HL-60 (cell line): ENCODE measurements at regions not wholly inside any gene's neighbourhood (a gene's known extent, or its start where the extent isn't known, plus 50 kb on each side); places are given as distances from the start of the nearest gene placed in this dataset.
"Not testable (repeated sequence)": the region's sequence is repeated elsewhere in the genome, so short reads cannot be mapped to it uniquely, and the experiment has no call there.

ENCODE experiments used
- DNase-seq, 2 experiments: peaks; one replicate each; pipeline ENCODE4 v3.0.0-alpha.2; 2010 to 2020; ENCODE audit warnings: low read depth in 1 of 2, low spot score in 1 of 2
- H3K27ac ChIP-seq: fragments of 250-450 bp; sonication (Bioruptor Pico); replicated peaks from 2 replicates; pipeline ENCODE4 v1.5.1; 2020; ENCODE audit warnings: mild to moderate bottlenecking, moderate library complexity
- H3K27me3 ChIP-seq: fragments of 250-450 bp; sonication (Bioruptor Pico); 2 replicates; pipeline ENCODE4 v1.5.1; 2021; ENCODE audit warnings: mild to moderate bottlenecking, moderate library complexity; ENCODE audit not compliant: insufficient read depth, poor library complexity, severe bottlenecking
- H3K4me3 ChIP-seq: replicated peaks from 2 replicates; pipeline ENCODE4 v1.5.1; 2011; ENCODE audit warnings: mild to moderate bottlenecking, control low read depth, low read length; ENCODE audit not compliant: insufficient read depth
- CTCF ChIP-seq: IDR thresholded peaks from one replicate; pipeline ENCODE4 v1.5.1; 2011; ENCODE audit warnings: low read length, control low read depth, inconsistent platforms; ENCODE audit not compliant: insufficient read depth
- GABPA ChIP-seq: IDR thresholded peaks from 2 replicates; pipeline ENCODE4 v1.6.1; 2012; ENCODE audit warnings: low read depth
- POLR2AphosphoS5 ChIP-seq: IDR thresholded peaks from 2 replicates; pipeline ENCODE4 v1.6.1; 2012; ENCODE audit warnings: low read depth
- REST ChIP-seq: IDR thresholded peaks from 2 replicates; pipeline ENCODE4 v1.6.1; 2012; ENCODE audit warnings: low read depth; ENCODE audit not compliant: insufficient replicate concordance
- SPI1 ChIP-seq: IDR thresholded peaks from 2 replicates; pipeline ENCODE4 v1.6.1; 2012; ENCODE audit warnings: low read depth, mild to moderate bottlenecking, borderline replicate concordance

- DNase-seq, result peak in 1 of 2 experiments; percentile 19
- Histone ChIP-seq H3K27ac (no peak overlapping the region; the same call in 1 of the 2 replicates), H3K27me3 (no peaks in the 10 kb centered on the region), H3K4me3 (no peak overlapping the region)
- no peak for TF ChIP-seq POLR2AphosphoS5
- TF ChIP-seq GABPA, result no peak
- no peak for TF ChIP-seq CTCF
- no peak for TF ChIP-seq SPI1
- TF ChIP-seq REST, result no peak
These were observed 146.5 kb upstream of the TOP1 start for GRCh38 chr20:40882152-40882551.

- no peak for DNase-seq
- no peak for TF ChIP-seq CTCF
- no peak for TF ChIP-seq POLR2AphosphoS5
- TF ChIP-seq REST, result no peak
- Histone ChIP-seq H3K4me3 (no peak overlapping the region), H3K27me3 (no peaks in the 10 kb centered on the region), H3K27ac (no peak overlapping the region)
These were observed 145.5 kb upstream of the TOP1 start for GRCh38 chr20:40883097-40883496.

GRCh38 chr20:40887105-40887504 is 141.5 kb upstream of the TOP1 start:
- TF ChIP-seq CTCF (no peak), POLR2AphosphoS5 (no peak), SPI1 (no peak), REST (no peak), GABPA (no peak)
- H3K27ac ChIP-seq, result no peak overlapping the region

GRCh38 chr20:40889266-40889665 is 139.4 kb upstream of the TOP1 start:
- H3K27me3 ChIP-seq, H3K27ac ChIP-seq, DNase-seq, H3K4me3 ChIP-seq: not testable (repeated sequence)

More at GRCh38 chr20:40887105-40887504, 141.5 kb upstream of the TOP1 start:
- no peaks in the 10 kb centered on the region for H3K27me3 ChIP-seq
- H3K4me3 ChIP-seq, result no peak overlapping the region
- no peak for DNase-seq
